ENCODE measurements at regions not wholly inside any gene's neighbourhood (a gene's known extent, or its start where the extent isn't known, plus 50 kb on each side); places are given as distances from the start of the nearest gene placed in this dataset.

GRCh38 chr5:60219921-60220320, 326.4 kb upstream of the PDE4D start:
- Mint-ChIP-seq H3K4me1 (ENCODE audit: low read depth, unreplicated experiment) (peaks cover 5% of the 10 kb centered on the region), H3K27ac (ENCODE audit: unreplicated experiment) (no peak overlapping the region), H3K27me3 (ENCODE audit: low read depth, unreplicated experiment) (no peaks in the 10 kb centered on the region), H3K9me3 (ENCODE audit: unreplicated experiment) (no peaks in the 10 kb centered on the region), H3K36me3 (ENCODE audit: low read depth, unreplicated experiment) (no peaks in the 10 kb centered on the region), H3K4me3 (ENCODE audit: unreplicated experiment) (no peak overlapping the region)
- no peak overlapping the region for H3K9ac ChIP-seq (ENCODE audit: low read length)
- FAIRE-seq (no peak), DNase-seq (ENCODE audit: low read depth) (no peak)
- no peak overlapping the region for H3K4me2 ChIP-seq (ENCODE audit: low read length)
- no peaks in the 10 kb centered on the region for H3K79me2 ChIP-seq (ENCODE audit: insufficient read depth, low read length)
- no peaks in the 10 kb centered on the region for H4K20me1 ChIP-seq (ENCODE audit: insufficient read depth, low read length)
- H3K27me3 ChIP-seq (ENCODE audit: insufficient read depth, low read length) = no peaks in the 10 kb centered on the region
- no peaks in the 10 kb centered on the region for H3K9me3 ChIP-seq (ENCODE audit: insufficient read depth, low read depth, low read length)
- no peaks in the 10 kb centered on the region for H3K36me3 ChIP-seq (ENCODE audit: insufficient read depth, low read length)
- H3K4me1 ChIP-seq (ENCODE audit: insufficient read depth, low read length) = no peaks in the 10 kb centered on the region
- H3K4me3 ChIP-seq (ENCODE audit: insufficient read depth, low read depth, low read length) = no peak overlapping the region
- no peak overlapping the region for H2AFZ ChIP-seq (ENCODE audit: low read depth, low read length)
- TF ChIP-seq EZH2 (IDR thresholded peaks at IDR 0.05; ENCODE audit: insufficient read depth, low read length) (no peak), CTCF (IDR thresholded peaks at IDR 0.05; ENCODE audit: insufficient read depth, low read depth, low read length) (no peak)
- no peak overlapping the region for H3K27ac ChIP-seq (ENCODE audit: low read depth, low read length)

- no peaks in the 10 kb centered on the region for H3K36me3 Mint-ChIP-seq (ENCODE audit: low read depth, unreplicated experiment)
- no peaks in the 10 kb centered on the region for H3K4me1 Mint-ChIP-seq (ENCODE audit: low read depth, unreplicated experiment)
- TF ChIP-seq EZH2 (IDR thresholded peaks at IDR 0.05; ENCODE audit: insufficient read depth, low read length) = no peak
- TF ChIP-seq CTCF (IDR thresholded peaks at IDR 0.05; ENCODE audit: insufficient read depth, low read depth, low read length) = no peak
- Histone ChIP-seq H3K27me3 (ENCODE audit: insufficient read depth, low read length) (no peaks in the 10 kb centered on the region), H3K27ac (ENCODE audit: low read depth, low read length) (no peak overlapping the region), H4K20me1 (ENCODE audit: insufficient read depth, low read length) (no peaks in the 10 kb centered on the region), H3K4me2 (ENCODE audit: low read length) (no peak overlapping the region), H3K9ac (ENCODE audit: low read length) (no peak overlapping the region), H3K4me1 (ENCODE audit: insufficient read depth, low read length) (no peaks in the 10 kb centered on the region), H3K79me2 (ENCODE audit: insufficient read depth, low read length) (no peaks in the 10 kb centered on the region), H3K9me3 (ENCODE audit: insufficient read depth, low read depth, low read length) (no peaks in the 10 kb centered on the region), H2AFZ (ENCODE audit: low read depth, low read length) (peak overlapping the region; percentile 34), H3K4me3 (ENCODE audit: insufficient read depth, low read depth, low read length) (no peak overlapping the region), H3K36me3 (ENCODE audit: insufficient read depth, low read length) (no peaks in the 10 kb centered on the region)
- H3K4me3 Mint-ChIP-seq (ENCODE audit: unreplicated experiment) = no peak overlapping the region
- no peaks in the 10 kb centered on the region for H3K9me3 Mint-ChIP-seq (ENCODE audit: unreplicated experiment)
- no peaks in the 10 kb centered on the region for H3K27me3 Mint-ChIP-seq (ENCODE audit: low read depth, unreplicated experiment)
- no peak for FAIRE-seq
- DNase-seq (ENCODE audit: low read depth) = no peak
- no peak overlapping the region for H3K27ac Mint-ChIP-seq (ENCODE audit: unreplicated experiment)
Measured at GRCh38 chr5:60210810-60211209, 317.3 kb upstream of the PDE4D start.

GRCh38 chr5:60209146-60209840, 315.8 kb upstream of the PDE4D start:
- H3K27me3 ChIP-seq (ENCODE audit: insufficient read depth, low read length) = no peaks in the 10 kb centered on the region
- H3K4me3 ChIP-seq (ENCODE audit: insufficient read depth, low read depth, low read length) = no peak overlapping the region
- H3K9ac ChIP-seq (ENCODE audit: low read length) = no peak overlapping the region
- H3K36me3 Mint-ChIP-seq (ENCODE audit: low read depth, unreplicated experiment) = no peaks in the 10 kb centered on the region
- H2AFZ ChIP-seq (ENCODE audit: low read depth, low read length) = no peak overlapping the region
- no peaks in the 10 kb centered on the region for H3K9me3 ChIP-seq (ENCODE audit: insufficient read depth, low read depth, low read length)
- H3K9me3 Mint-ChIP-seq (ENCODE audit: unreplicated experiment) = no peaks in the 10 kb centered on the region
- H3K27ac ChIP-seq (ENCODE audit: low read depth, low read length) = no peak overlapping the region
- H3K27ac Mint-ChIP-seq (ENCODE audit: unreplicated experiment) = no peak overlapping the region
- FAIRE-seq (no peak), DNase-seq (ENCODE audit: low read depth) (no peak)
- no peaks in the 10 kb centered on the region for H3K27me3 Mint-ChIP-seq (ENCODE audit: low read depth, unreplicated experiment)
- H3K4me3 Mint-ChIP-seq (ENCODE audit: unreplicated experiment) = no peak overlapping the region
- H3K4me1 ChIP-seq (ENCODE audit: insufficient read depth, low read length) = no peaks in the 10 kb centered on the region
- no peaks in the 10 kb centered on the region for H3K4me1 Mint-ChIP-seq (ENCODE audit: low read depth, unreplicated experiment)
- H3K4me2 ChIP-seq (ENCODE audit: low read length) = no peak overlapping the region
- no peaks in the 10 kb centered on the region for H4K20me1 ChIP-seq (ENCODE audit: insufficient read depth, low read length)
- TF ChIP-seq EZH2 (IDR thresholded peaks at IDR 0.05; ENCODE audit: insufficient read depth, low read length) (no peak), CTCF (IDR thresholded peaks at IDR 0.05; ENCODE audit: insufficient read depth, low read depth, low read length) (no peak)
- no peaks in the 10 kb centered on the region for H3K79me2 ChIP-seq (ENCODE audit: insufficient read depth, low read length)
- no peaks in the 10 kb centered on the region for H3K36me3 ChIP-seq (ENCODE audit: insufficient read depth, low read length)
